HepG2 (cell line): ENCODE measurements at regions not wholly inside any gene's neighbourhood (a gene's known extent, or its start where the extent isn't known, plus 50 kb on each side); places are given as distances from the start of the nearest gene placed in this dataset.

Source experiments
- ATAC-seq: fragments of 200-7000 bp; cut with Tn5 transposase; 3 replicates; pipeline ENCODE4 v1.9.1; 2020; ENCODE audit warnings: mild to moderate bottlenecking, moderate library complexity
- BruUV-seq: library from RNA; stranded (reverse); fragments of 400-500 nt; replicated peaks from 2 replicates; lab custom pipeline; 2021; lab: Mats Ljungman, UMichigan
- CTCF ChIA-PET: fragments of 300-600 bp; formaldehyde crosslinking; extraction: SDS; loops from one replicate; lab custom pipeline; 2021; ENCODE audit warnings: low total read pairs, inconsistent platforms, low intra/inter-chr PET ratio; lab: Yijun Ruan, JAX
- POLR2A ChIA-PET: fragments of 350-600 bp; sonication (Branson Sonifier 250); formaldehyde crosslinking; loops from one replicate; lab custom pipeline; 2020; ENCODE audit warnings: antibody characterized with exemption, inconsistent platforms; lab: Yijun Ruan, JAX
- DNase-seq: peaks from one replicate; pipeline ENCODE4 v3.0.0-alpha.2; 2015; ENCODE audit warnings: low spot score
- FAIRE-seq: peaks from 3 replicates; lab custom pipeline; 2011; peaks lifted over from hg19 to GRCh38; lab: Jason Lieb, UNC
- H2AFZ ChIP-seq: one replicate; pipeline ENCODE4 v1.6.1; 2011; ENCODE audit warnings: low read length, inconsistent platforms
- H3K27ac ChIP-seq: fragments of 300-600 bp; 3 replicates; pipeline ENCODE4 v1.8.0; 2011; ENCODE audit warnings: mixed run types, mild to moderate bottlenecking, mixed read lengths, low read length, inconsistent platforms; ENCODE audit not compliant: insufficient read depth; ENCODE audit errors: extremely low read length
- H3K27me3 ChIP-seq, 2 experiments: fragments of 200-600 bp in 1 of 2; 2 replicates in 1 of 2; 3 replicates in 1 of 2; pipeline versions ENCODE4 v1.6.0 to v1.8.0; 2011; ENCODE audit warnings: low read length in 2 of 2, mild to moderate bottlenecking in 2 of 2, moderate library complexity in 2 of 2, inconsistent platforms in 1 of 2; ENCODE audit not compliant: insufficient read depth in 2 of 2, control insufficient read depth in 1 of 2
- H3K36me3 ChIP-seq, 2 experiments: fragments of 200-600 bp in 1 of 2; replicated peaks in 1 of 2; 2 replicates in 1 of 2; 3 replicates in 1 of 2; pipeline versions ENCODE4 v1.5.1 to v1.8.0; 2011; ENCODE audit warnings: low read length in 2 of 2, inconsistent platforms in 1 of 2; ENCODE audit not compliant: insufficient read depth in 2 of 2, control insufficient read depth in 1 of 2
- H3K4me1 ChIP-seq: 2 replicates; pipeline ENCODE4 v1.5.1; 2012; ENCODE audit warnings: low read length, inconsistent platforms; ENCODE audit not compliant: insufficient read depth
- H3K4me2 ChIP-seq: 2 replicates; pipeline ENCODE4 v1.6.0; 2011; ENCODE audit warnings: low read depth, low read length, inconsistent platforms
- H3K4me3 ChIP-seq, 3 experiments: fragments of 200-600 bp in 1 of 3; sonication (generic), shearing (Covaris generic) in 1 of 3; replicated peaks in 1 of 3; 2 replicates each; pipeline ENCODE4 v1.5.1; 2011 to 2016; ENCODE audit warnings: low read length in 3 of 3, inconsistent platforms in 2 of 3, low read depth in 2 of 3, mild to moderate bottlenecking in 2 of 3, control low read depth in 1 of 3, mixed read lengths in 1 of 3; ENCODE audit not compliant: insufficient read depth in 1 of 3
- H3K79me2 ChIP-seq: one replicate; pipeline ENCODE4 v1.6.1; 2011; ENCODE audit warnings: low read length, inconsistent platforms; ENCODE audit not compliant: insufficient read depth
- H3K9ac ChIP-seq: 2 replicates; pipeline ENCODE4 v1.6.0; 2011; ENCODE audit warnings: mild to moderate bottlenecking, low read depth, low read length, inconsistent platforms; ENCODE audit not compliant: insufficient read depth
- H3K9me3 ChIP-seq: 2 replicates; pipeline ENCODE4 v1.5.1; 2012; ENCODE audit warnings: mild to moderate bottlenecking, low read length
- H4K20me1 ChIP-seq: 2 replicates; pipeline ENCODE4 v1.6.0; 2011; ENCODE audit warnings: inconsistent platforms, mild to moderate bottlenecking, low read length, moderate library complexity; ENCODE audit not compliant: insufficient read depth
- DDIT3 ChIP-seq: sonication (generic); formaldehyde crosslinking; IDR thresholded peaks from 2 replicates; pipeline ENCODE4 v1.4.0; 2020; ENCODE audit warnings: mild to moderate bottlenecking, missing genetic modification reagents
- FOSL1 ChIP-seq: sonication (generic); formaldehyde crosslinking; IDR thresholded peaks from 2 replicates; pipeline ENCODE4 v1.9.0; 2021; ENCODE audit warnings: missing genetic modification reagents, borderline replicate concordance
- HCFC1 ChIP-seq: fragments of 150-350 bp; IDR thresholded peaks from 2 replicates; pipeline ENCODE4 v1.6.1; 2014; ENCODE audit warnings: low read depth, low read length
- HNRNPK ChIP-seq: fragments of 200-400 bp; formaldehyde crosslinking; IDR thresholded peaks from 2 replicates; pipeline ENCODE4 v1.6.1; 2018; ENCODE audit warnings: low read length, low read depth, moderate library complexity, mild to moderate bottlenecking; ENCODE audit not compliant: poor library complexity, severe bottlenecking
- KDM2A ChIP-seq: sonication (generic); formaldehyde crosslinking; IDR thresholded peaks from 2 replicates; pipeline ENCODE4 v1.4.0; 2020; ENCODE audit warnings: low read depth, missing genetic modification reagents, borderline replicate concordance
- NCOA1 ChIP-seq: sonication (generic); formaldehyde crosslinking; IDR thresholded peaks from 2 replicates; pipeline ENCODE4 v1.9.0; 2021; ENCODE audit warnings: missing genetic modification reagents
- NFKB2 ChIP-seq: sonication (generic); formaldehyde crosslinking; IDR thresholded peaks from 2 replicates; pipeline ENCODE4 v1.4.0; 2020; ENCODE audit warnings: missing genetic modification reagents, borderline replicate concordance
- NFRKB ChIP-seq: fragments of 450-650 bp; IDR thresholded peaks from 2 replicates; pipeline ENCODE4 v1.6.1; 2017
- NKX3-1 ChIP-seq: sonication (generic); formaldehyde crosslinking; IDR thresholded peaks from 2 replicates; pipeline ENCODE4 v1.5.0; 2020; ENCODE audit warnings: missing genetic modification reagents
- PBX3 ChIP-seq: sonication (generic); formaldehyde crosslinking; IDR thresholded peaks from 2 replicates; pipeline ENCODE4 v1.8.1; 2023; ENCODE audit warnings: missing genetic modification reagents, inconsistent platforms, borderline replicate concordance
- SAFB2 ChIP-seq: sonication (generic); formaldehyde crosslinking; IDR thresholded peaks from 2 replicates; pipeline ENCODE4 v1.5.1; 2020; ENCODE audit warnings: missing genetic modification reagents, low read depth, mild to moderate bottlenecking, borderline replicate concordance
- ZNF160 ChIP-seq: sonication (generic); formaldehyde crosslinking; IDR thresholded peaks from 2 replicates; pipeline ENCODE4 v1.8.0; 2022; ENCODE audit warnings: mild to moderate bottlenecking, inconsistent platforms, missing genetic modification reagents
- ZNF572 ChIP-seq: sonication (generic); formaldehyde crosslinking; IDR thresholded peaks from 2 replicates; pipeline ENCODE4 v1.5.1; 2020; ENCODE audit warnings: mild to moderate bottlenecking, missing genetic modification reagents
- ZNF776 ChIP-seq: sonication (generic); formaldehyde crosslinking; IDR thresholded peaks from 2 replicates; pipeline ENCODE4 v1.4.0; 2020; ENCODE audit warnings: mild to moderate bottlenecking, missing genetic modification reagents
- ZNF790 ChIP-seq: sonication (generic); formaldehyde crosslinking; IDR thresholded peaks from 2 replicates; pipeline ENCODE4 v1.8.0; 2022; ENCODE audit warnings: missing genetic modification reagents, mild to moderate bottlenecking, borderline replicate concordance
- WGBS: methylation state at CpG from one replicate; pipeline ENCODE4 v1.1.6; 2017; ENCODE audit warnings: low lambda C conversion rate; 5-methylcytosine and 5-hydroxymethylcytosine counted together
- in situ Hi-C: cut with HindIII; loops from 2 replicates; pipeline ENCODE4 v1.10.0; 2017; ENCODE audit warnings: low pct_unique_long_range_greater_than_20kb; ENCODE audit not compliant: extremely low pct_ligation_motif_present
- intact Hi-C: fragments of 100-400 bp; cut with micrococcal nuclease; formaldehyde crosslinking; loops from one replicate; pipeline ENCODE4 v1.10.0; 2022; ENCODE audit not compliant: unreplicated experiment
- TF ChIP-seq, protein P1 (sequence below): sonication (generic); formaldehyde crosslinking; IDR thresholded peaks from 2 replicates; pipeline ENCODE4 v1.5.0; 2020; ENCODE audit warnings: mild to moderate bottlenecking, missing genetic modification reagents, moderate library complexity
- TF ChIP-seq, protein P2 (sequence below), 2 experiments: sonication (generic) in 1 of 2; formaldehyde crosslinking in 1 of 2; IDR thresholded peaks; 2 replicates each; pipeline versions ENCODE4 v1.5.1 to v1.6.1; 2011 to 2020; ENCODE audit warnings: borderline replicate concordance in 1 of 2, low read depth in 1 of 2, low read length in 1 of 2, mild to moderate bottlenecking in 1 of 2, missing genetic modification reagents in 1 of 2, moderate library complexity in 1 of 2

GRCh38 chr14:65972346-65972870, 513.8 kb upstream of the CCDC196 start:
- Histone ChIP-seq H3K27me3 (peaks cover 1 to 16% of the 10 kb centered on the region in 2 experiments; a peak in 1 of 5 replicates), H3K4me1 (no peaks in the 10 kb centered on the region), H3K4me2 (no peak overlapping the region), H2AFZ (no peak overlapping the region), H3K9me3 (no peaks in the 10 kb centered on the region), H3K4me3 (no peak overlapping the region), H3K36me3 (no peaks in the 10 kb centered on the region), H3K27ac (no peak overlapping the region), H3K79me2 (no peaks in the 10 kb centered on the region), H3K9ac (no peak overlapping the region), H4K20me1 (no peaks in the 10 kb centered on the region)
- TF ChIP-seq ZNF790 (CRISPR knock-in tag) (no peak), DDIT3 (CRISPR knock-in tag) (no peak), SAFB2 (no peak), PBX3 (CRISPR knock-in tag) (no peak), HNRNPK (no peak), ZNF776 (CRISPR knock-in tag) (no peak), HCFC1 (no peak), FOSL1 (CRISPR knock-in tag) (no peak), ZNF160 (CRISPR knock-in tag) (no peak), NFKB2 (no peak), ZNF572 (CRISPR knock-in tag) (no peak), NKX3-1 (no peak), NCOA1 (CRISPR knock-in tag) (no peak), NFRKB (no peak), KDM2A (CRISPR knock-in tag) (no peak)
- TF ChIP-seq, protein P1, sequence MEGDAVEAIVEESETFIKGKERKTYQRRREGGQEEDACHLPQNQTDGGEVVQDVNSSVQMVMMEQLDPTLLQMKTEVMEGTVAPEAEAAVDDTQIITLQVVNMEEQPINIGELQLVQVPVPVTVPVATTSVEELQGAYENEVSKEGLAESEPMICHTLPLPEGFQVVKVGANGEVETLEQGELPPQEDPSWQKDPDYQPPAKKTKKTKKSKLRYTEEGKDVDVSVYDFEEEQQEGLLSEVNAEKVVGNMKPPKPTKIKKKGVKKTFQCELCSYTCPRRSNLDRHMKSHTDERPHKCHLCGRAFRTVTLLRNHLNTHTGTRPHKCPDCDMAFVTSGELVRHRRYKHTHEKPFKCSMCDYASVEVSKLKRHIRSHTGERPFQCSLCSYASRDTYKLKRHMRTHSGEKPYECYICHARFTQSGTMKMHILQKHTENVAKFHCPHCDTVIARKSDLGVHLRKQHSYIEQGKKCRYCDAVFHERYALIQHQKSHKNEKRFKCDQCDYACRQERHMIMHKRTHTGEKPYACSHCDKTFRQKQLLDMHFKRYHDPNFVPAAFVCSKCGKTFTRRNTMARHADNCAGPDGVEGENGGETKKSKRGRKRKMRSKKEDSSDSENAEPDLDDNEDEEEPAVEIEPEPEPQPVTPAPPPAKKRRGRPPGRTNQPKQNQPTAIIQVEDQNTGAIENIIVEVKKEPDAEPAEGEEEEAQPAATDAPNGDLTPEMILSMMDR (CRISPR knock-in tag) = no peak
- TF ChIP-seq, protein P2, sequence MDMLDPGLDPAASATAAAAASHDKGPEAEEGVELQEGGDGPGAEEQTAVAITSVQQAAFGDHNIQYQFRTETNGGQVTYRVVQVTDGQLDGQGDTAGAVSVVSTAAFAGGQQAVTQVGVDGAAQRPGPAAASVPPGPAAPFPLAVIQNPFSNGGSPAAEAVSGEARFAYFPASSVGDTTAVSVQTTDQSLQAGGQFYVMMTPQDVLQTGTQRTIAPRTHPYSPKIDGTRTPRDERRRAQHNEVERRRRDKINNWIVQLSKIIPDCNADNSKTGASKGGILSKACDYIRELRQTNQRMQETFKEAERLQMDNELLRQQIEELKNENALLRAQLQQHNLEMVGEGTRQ (IDR thresholded peaks at IDR 0.05; ENCODE audit: low read depth, low read length) = no peak
- TF ChIP-seq, protein P2 (CRISPR knock-in tag; IDR thresholded peaks at IDR 0.05; ENCODE audit: borderline replicate concordance) = no peak
- DNase-seq (no peak), FAIRE-seq (no peak), ATAC-seq (no peak)
- WGBS = 19% methylated on average over 4 of the region's 4 CpGs
- no TSS peak for BruUV-seq
- in situ Hi-C loops (no loop called here), intact Hi-C loops (no loop called here)
- POLR2A ChIA-PET = no interaction called here
- CTCF ChIA-PET = no interaction called here
